GM12878 (cell line): ENCODE measurements at regions not wholly inside any gene's neighbourhood (a gene's known extent, or its start where the extent isn't known, plus 50 kb on each side); places are given as distances from the start of the nearest gene placed in this dataset.

Experiments used
- TCF12 ChIP-seq: IDR thresholded peaks from 2 replicates; pipeline ENCODE4 v1.6.1; 2011; ENCODE audit warnings: low read depth, mild to moderate bottlenecking, low read length
- TF ChIP-seq, protein P1 (sequence below): fragments of 150-350 bp; IDR thresholded peaks from 2 replicates; pipeline ENCODE4 v1.6.1; 2016; ENCODE audit warnings: low read depth, low read length
- TF ChIP-seq, protein P2 (sequence below), 3 experiments: IDR thresholded peaks in 2 of 3; conservative IDR thresholded peaks in 1 of 3; 2 replicates each; pipeline ENCODE4 v1.5.1; 2011; ENCODE audit warnings: low read depth in 3 of 3, low read length in 3 of 3, mild to moderate bottlenecking in 3 of 3, control low read depth in 2 of 3, moderate library complexity in 2 of 3, inconsistent platforms in 1 of 3, mixed read lengths in 1 of 3; ENCODE audit not compliant: control insufficient read depth in 2 of 3, insufficient read depth in 1 of 3; ENCODE audit errors: extremely low read depth in 1 of 3
- TF ChIP-seq, protein P3 (sequence below): IDR thresholded peaks from 2 replicates; pipeline ENCODE4 v1.6.1; 2012; ENCODE audit warnings: mild to moderate bottlenecking, low read depth, low read length

GRCh38 chr15:81843757-81844407 lies 201.9 kb downstream of the MEX3B start:
- TF ChIP-seq, protein P1, sequence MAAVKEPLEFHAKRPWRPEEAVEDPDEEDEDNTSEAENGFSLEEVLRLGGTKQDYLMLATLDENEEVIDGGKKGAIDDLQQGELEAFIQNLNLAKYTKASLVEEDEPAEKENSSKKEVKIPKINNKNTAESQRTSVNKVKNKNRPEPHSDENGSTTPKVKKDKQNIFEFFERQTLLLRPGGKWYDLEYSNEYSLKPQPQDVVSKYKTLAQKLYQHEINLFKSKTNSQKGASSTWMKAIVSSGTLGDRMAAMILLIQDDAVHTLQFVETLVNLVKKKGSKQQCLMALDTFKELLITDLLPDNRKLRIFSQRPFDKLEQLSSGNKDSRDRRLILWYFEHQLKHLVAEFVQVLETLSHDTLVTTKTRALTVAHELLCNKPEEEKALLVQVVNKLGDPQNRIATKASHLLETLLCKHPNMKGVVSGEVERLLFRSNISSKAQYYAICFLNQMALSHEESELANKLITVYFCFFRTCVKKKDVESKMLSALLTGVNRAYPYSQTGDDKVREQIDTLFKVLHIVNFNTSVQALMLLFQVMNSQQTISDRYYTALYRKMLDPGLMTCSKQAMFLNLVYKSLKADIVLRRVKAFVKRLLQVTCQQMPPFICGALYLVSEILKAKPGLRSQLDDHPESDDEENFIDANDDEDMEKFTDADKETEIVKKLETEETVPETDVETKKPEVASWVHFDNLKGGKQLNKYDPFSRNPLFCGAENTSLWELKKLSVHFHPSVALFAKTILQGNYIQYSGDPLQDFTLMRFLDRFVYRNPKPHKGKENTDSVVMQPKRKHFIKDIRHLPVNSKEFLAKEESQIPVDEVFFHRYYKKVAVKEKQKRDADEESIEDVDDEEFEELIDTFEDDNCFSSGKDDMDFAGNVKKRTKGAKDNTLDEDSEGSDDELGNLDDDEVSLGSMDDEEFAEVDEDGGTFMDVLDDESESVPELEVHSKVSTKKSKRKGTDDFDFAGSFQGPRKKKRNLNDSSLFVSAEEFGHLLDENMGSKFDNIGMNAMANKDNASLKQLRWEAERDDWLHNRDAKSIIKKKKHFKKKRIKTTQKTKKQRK: no peak
- TF ChIP-seq, protein P2, sequence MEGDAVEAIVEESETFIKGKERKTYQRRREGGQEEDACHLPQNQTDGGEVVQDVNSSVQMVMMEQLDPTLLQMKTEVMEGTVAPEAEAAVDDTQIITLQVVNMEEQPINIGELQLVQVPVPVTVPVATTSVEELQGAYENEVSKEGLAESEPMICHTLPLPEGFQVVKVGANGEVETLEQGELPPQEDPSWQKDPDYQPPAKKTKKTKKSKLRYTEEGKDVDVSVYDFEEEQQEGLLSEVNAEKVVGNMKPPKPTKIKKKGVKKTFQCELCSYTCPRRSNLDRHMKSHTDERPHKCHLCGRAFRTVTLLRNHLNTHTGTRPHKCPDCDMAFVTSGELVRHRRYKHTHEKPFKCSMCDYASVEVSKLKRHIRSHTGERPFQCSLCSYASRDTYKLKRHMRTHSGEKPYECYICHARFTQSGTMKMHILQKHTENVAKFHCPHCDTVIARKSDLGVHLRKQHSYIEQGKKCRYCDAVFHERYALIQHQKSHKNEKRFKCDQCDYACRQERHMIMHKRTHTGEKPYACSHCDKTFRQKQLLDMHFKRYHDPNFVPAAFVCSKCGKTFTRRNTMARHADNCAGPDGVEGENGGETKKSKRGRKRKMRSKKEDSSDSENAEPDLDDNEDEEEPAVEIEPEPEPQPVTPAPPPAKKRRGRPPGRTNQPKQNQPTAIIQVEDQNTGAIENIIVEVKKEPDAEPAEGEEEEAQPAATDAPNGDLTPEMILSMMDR (IDR thresholded peaks at IDR 0.05 in 2 of 3, conservative IDR thresholded peaks at IDR 0.05 in 1 of 3; ENCODE audit: control insufficient read depth in 2 of 3, extremely low read depth in 1 of 3, insufficient read depth in 1 of 3, low read depth in 3 of 3, low read length in 3 of 3): no peak
- no peak for TF ChIP-seq TCF12
- TF ChIP-seq, protein P3, sequence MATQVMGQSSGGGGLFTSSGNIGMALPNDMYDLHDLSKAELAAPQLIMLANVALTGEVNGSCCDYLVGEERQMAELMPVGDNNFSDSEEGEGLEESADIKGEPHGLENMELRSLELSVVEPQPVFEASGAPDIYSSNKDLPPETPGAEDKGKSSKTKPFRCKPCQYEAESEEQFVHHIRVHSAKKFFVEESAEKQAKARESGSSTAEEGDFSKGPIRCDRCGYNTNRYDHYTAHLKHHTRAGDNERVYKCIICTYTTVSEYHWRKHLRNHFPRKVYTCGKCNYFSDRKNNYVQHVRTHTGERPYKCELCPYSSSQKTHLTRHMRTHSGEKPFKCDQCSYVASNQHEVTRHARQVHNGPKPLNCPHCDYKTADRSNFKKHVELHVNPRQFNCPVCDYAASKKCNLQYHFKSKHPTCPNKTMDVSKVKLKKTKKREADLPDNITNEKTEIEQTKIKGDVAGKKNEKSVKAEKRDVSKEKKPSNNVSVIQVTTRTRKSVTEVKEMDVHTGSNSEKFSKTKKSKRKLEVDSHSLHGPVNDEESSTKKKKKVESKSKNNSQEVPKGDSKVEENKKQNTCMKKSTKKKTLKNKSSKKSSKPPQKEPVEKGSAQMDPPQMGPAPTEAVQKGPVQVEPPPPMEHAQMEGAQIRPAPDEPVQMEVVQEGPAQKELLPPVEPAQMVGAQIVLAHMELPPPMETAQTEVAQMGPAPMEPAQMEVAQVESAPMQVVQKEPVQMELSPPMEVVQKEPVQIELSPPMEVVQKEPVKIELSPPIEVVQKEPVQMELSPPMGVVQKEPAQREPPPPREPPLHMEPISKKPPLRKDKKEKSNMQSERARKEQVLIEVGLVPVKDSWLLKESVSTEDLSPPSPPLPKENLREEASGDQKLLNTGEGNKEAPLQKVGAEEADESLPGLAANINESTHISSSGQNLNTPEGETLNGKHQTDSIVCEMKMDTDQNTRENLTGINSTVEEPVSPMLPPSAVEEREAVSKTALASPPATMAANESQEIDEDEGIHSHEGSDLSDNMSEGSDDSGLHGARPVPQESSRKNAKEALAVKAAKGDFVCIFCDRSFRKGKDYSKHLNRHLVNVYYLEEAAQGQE: no peak
